Skin of body (tissue), 1 donor: ENCODE measurements at regions not wholly inside any gene's neighbourhood (a gene's known extent, or its start where the extent isn't known, plus 50 kb on each side); places are given as distances from the start of the nearest gene placed in this dataset.

ENCODE experiments used
- DNase-seq: peaks from one replicate; lab custom pipeline; 2025; lab: John Stamatoyannopoulos, UW

DNA sequence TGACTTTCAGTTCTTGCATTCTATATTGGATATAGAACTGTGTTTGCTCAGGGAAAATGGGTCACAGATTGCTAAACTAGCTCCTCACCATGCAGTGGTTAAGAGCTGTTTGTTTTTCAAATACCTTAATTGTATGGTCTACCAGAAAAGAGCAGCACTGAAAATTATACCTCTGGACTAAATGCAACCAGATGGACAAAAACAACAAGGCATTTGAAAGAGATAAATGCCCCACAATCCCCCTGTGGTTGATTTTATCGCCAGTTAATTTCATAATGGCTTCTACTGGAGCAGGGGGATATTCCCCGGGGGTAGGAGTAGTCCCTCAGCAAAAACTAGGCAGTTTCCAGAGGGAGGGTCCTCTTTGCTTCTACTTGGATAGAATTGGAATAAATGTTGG, 267.9 kb upstream of the TNP1 start:
- DNase-seq: no peak

- no peak for DNase-seq
Observed at GRCh38 chr2:217125014-217125413, 265.1 kb upstream of the TNP1 start.

GRCh38 chr2:217124050-217124449, 264.2 kb upstream of the TNP1 start:
- DNase-seq: no peak

DNA sequence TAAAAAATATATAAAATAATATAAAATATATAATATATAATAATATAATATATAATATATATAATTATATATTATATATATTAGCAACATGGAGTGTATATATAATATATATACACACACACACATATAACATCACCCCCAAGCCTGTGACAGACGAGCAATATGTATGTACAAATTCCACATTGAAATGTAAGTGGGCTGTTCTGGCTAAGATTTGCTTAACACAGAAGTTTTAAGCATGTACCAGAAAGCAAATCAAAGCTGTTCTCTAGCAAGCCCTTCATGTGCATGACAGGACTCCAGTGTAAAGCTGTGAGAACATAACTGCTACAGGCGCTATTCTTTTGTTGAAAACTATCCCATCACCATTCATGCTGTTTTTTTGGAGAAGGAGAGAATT, 261.7 kb upstream of the TNP1 start:
- DNase-seq: no peak

- DNase-seq: no peak
Observed at GRCh38 chr2:217120429-217120828, 260.6 kb upstream of the TNP1 start.

DNA sequence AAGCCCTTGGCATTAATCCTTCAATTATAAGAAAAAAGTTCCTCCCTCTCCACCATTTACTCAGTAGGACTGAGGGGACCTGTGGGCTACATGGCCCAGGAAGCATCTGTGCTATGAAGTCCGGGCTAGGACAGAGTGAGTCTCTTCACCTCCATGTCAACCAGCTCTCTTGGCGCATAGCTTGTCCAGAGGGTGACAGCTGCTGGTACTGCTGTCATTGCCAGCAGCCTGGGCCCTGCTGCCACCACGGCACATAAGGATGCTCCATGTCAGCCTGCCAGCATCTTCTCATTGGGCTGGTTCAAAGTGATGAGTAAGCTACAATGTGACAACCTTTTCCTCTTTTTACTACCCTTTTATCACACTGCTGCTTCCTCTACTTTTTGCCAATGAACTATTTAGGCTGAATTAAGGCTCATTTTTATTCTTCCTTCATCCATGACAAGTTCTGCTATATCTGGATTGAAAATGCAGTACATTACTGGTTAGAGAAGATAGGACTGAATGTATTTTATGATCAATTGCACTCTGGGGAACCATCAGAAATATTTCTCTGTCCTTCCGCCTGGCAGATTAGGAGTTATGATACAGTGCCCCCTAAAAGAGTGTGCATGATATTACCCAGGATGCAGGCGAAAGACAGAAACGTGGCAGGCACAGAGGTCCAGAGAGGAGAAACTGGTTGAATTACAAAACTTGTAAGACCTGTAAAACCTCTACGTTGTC, 258.9 kb upstream of the TNP1 start:
- no peak for DNase-seq

- no peak for DNase-seq
Observed at GRCh38 chr2:217117523-217117922, 257.7 kb upstream of the TNP1 start.

DNA sequence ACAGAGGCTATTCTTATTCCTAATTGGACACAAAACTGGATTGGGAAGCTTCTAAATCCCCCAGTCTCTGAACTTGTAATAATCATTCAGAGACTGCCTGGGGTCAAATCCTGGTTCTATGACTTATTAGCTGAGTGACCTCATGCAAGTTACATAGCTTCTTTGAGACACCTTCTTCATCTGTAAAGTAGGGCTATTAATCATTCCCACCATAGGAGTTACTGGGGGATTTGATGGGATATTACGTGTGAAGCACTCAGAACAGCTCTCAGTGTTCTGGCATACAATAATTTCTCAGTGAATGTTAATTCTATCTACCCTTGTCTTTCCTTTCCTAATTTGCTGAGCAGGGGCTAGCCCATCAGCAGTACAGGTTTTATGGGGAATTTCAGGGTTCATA, 256.7 kb upstream of the TNP1 start:
- DNase-seq: no peak

DNA sequence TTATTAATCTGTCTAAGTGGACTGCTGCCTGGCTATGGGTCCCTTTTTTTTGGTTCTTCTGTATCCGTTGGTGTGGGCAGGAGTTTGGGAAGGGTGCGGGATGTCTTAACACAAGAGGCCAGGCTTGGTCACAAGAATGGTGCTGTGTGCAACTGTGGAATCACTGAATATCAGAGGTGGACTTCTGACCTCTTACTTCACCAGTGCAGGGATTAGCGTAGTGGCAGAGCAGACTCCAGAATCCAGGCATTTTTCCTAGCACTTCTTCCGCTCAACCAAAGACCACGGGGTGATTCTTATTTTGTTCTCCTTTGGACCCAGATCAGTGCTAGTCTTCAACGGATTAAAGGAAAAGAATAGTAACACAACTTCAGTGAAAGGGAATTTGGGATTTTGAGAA, 254.3 kb upstream of the TNP1 start:
- no peak for DNase-seq

- no peak for DNase-seq
Observed at GRCh38 chr2:217113491-217113890, 253.6 kb upstream of the TNP1 start.

- DNase-seq: no peak
Observed at GRCh38 chr2:217110550-217110949, 250.7 kb upstream of the TNP1 start.

DNA sequence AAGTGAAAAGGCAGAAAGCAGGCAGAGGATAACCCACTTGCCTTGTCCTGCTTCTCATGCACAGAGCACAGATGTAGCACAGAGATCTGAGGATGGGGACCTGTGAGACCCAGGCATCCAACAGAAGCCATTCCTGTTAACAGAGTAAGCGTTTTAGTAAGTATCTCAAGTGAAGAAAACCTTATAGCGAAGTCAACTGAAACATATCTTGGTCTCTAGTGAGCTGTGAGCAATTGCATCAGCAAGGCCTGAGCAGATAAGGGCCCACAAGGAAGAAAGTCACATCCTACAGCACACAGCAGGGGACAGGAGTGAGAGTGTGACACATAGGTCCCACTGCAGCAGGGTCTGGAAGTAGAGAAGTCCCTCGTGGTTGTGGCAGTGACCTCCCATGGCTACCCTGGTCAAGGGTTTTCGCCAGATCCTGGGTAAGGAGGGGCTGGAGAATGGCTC, 248.7 kb upstream of the TNP1 start:
- DNase-seq: no peak

DNA sequence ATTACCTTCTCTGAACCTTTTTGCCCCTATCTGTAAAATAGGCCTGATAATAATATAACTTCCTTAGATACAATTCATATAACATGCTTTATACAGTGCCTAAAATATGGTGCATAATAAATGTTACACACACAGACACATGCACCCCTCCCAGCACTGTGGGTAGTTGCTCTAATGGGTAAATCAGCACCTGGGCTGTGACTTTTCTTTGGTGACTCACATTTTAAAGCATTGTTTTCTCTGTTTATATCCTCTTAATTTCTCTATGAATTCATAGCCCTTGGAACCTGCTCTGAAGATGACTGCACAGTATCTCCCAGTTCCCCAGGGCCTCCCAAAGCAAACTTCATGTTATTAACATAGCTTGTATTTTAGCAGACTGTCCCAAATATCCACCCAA, 248.2 kb upstream of the TNP1 start:
- no peak for DNase-seq

DNA sequence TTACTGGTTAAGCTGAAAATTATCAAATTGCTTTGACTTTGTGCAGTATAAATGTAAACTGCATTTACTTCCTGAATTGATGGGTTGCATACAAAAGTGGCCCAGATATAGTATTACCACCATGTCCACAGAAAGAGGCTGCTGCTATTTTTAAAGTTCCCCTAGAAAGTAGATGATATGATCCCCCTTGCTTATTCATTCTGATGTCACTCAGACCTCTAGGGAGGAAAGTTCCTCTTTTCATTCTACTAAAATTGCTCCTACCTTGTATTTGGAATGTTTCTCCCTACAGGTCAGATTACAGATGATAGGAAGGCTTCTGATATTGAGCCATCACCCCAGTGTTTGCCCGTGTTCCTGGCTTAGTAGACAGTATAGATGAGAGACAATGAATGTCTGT, 247.6 kb upstream of the TNP1 start:
- DNase-seq: no peak

DNA sequence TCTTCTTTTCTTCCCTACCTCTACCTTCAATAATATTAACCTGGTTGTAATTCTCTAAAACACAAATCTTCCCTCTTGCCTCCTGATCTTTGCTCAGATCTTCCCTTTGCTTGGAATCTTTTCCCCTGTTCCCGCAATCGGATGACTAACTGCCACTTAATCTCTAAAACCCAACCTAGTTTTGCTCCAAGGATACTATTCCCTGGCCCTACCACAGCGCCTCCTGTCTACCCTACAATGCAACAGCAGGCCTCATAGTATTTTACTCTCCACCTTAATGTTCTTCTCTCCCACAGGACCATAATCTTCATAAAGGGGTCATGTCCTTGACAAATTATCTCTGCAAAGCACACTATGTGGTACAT, 246.8 kb upstream of the TNP1 start:
- no peak for DNase-seq

- no peak for DNase-seq
Observed at GRCh38 chr2:217105733-217106649, 246.1 kb upstream of the TNP1 start.

- no peak for DNase-seq
Observed at GRCh38 chr2:217103752-217104545, 244.1 kb upstream of the TNP1 start.

- no peak for DNase-seq
Observed at GRCh38 chr2:217102956-217103355, 243.1 kb upstream of the TNP1 start.

DNA sequence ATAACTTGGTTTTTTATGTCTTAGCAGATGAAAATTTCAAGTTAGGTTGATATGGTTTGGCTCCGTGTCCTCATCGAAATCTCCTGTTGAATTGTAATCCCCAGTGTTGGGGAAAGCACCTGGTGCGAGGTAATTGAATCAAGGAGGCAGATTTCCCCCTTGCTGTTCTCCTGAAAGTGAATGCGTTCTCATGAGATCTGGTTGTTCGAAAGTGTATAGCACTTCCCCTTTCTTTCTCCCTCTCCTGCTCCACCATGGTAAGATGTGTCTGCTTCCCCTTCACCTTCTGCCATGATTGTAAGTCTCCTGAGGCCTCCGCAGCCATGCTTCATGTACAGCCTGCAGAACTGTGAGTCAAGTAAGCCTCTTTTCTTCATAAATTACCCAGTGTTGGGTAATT, 242.1 kb upstream of the TNP1 start:
- DNase-seq: no peak

- DNase-seq: no peak
Observed at GRCh38 chr2:217099561-217099960, 239.7 kb upstream of the TNP1 start.

- DNase-seq: no peak
Observed at GRCh38 chr2:217098435-217098834, 238.6 kb upstream of the TNP1 start.

GRCh38 chr2:217097346-217097745, 237.5 kb upstream of the TNP1 start:
- no peak for DNase-seq
